D721Med (cell line): ENCODE measurements at regions not wholly inside any gene's neighbourhood (a gene's known extent, or its start where the extent isn't known, plus 50 kb on each side); places are given as distances from the start of the nearest gene placed in this dataset.
A peak's percentile ranks its signal among the peaks of the same experiment; 100 is the strongest.

Source experiments
- DNase-seq: peaks from one replicate; pipeline ENCODE4 v3.0.0; 2011; ENCODE audit warnings: low spot score; ENCODE audit not compliant: insufficient read length
- FAIRE-seq: peaks from 2 replicates; lab custom pipeline; 2011; peaks lifted over from hg19 to GRCh38; lab: Jason Lieb, UNC
- CTCF ChIP-seq: IDR thresholded peaks from 2 replicates; pipeline ENCODE4 v1.5.1; 2012; ENCODE audit warnings: mild to moderate bottlenecking, control low read depth; ENCODE audit not compliant: insufficient read depth; ENCODE audit errors: missing control alignments

DNA sequence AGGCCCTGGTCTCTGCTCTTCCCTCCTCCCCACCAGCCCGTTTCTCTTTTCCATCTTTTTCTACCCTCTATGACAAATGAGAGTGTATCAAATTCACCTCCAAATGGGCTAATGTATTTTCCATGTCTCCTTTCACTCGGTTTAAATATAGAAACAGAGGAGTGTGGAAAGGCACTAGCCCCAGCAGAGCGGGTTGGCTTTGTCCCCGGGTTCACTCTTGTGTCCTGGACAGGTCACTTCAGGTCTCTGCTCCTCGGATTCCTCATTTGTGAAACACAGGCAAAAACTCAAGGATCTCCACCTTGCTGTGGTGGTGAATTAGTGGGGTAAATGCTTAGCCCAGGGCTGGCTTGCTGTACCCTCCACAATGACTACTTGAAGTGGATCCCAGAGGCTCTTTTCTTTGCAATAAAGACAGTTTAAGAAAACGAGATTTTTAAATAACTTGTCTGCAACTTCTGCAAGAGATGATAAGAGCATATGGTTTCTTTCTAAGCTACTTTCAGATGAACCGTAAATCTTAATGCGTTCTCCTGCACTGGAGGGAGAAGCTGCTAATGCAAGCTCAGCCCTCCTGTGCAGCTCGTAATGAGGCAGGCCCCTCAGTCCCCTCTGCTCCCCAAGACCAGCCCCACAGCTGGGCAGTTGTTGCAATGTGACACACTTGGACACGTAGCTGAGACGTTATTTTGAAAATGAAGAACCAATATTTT lies 292.9 kb downstream of the THBS2 start:
- no peak for DNase-seq
- TF ChIP-seq CTCF = no peak
- FAIRE-seq = no peak

DNA sequence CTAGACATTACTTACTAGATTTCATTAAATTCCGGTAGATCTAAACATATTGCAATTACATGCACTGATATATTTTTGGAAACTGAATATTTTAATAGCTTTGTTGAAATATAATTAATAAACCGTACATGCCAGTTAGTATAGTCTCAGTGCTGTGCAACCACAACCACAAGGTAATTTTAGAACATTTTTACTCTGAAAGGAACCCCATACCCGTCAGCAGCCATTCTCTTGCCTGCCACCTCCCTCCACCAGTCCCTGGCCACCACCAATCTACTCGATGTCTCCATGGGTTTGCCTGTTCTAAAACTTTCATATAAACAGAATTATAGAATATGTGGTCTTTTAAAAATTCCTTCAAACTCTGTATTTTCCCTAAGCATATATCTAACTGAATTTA lies 293.9 kb downstream of the THBS2 start:
- DNase-seq = no peak
- no peak for TF ChIP-seq CTCF
- no peak for FAIRE-seq

GRCh38 chr6:168956884-168957730 lies 296.5 kb downstream of the THBS2 start:
- DNase-seq (no peak), FAIRE-seq (no peak)

DNA sequence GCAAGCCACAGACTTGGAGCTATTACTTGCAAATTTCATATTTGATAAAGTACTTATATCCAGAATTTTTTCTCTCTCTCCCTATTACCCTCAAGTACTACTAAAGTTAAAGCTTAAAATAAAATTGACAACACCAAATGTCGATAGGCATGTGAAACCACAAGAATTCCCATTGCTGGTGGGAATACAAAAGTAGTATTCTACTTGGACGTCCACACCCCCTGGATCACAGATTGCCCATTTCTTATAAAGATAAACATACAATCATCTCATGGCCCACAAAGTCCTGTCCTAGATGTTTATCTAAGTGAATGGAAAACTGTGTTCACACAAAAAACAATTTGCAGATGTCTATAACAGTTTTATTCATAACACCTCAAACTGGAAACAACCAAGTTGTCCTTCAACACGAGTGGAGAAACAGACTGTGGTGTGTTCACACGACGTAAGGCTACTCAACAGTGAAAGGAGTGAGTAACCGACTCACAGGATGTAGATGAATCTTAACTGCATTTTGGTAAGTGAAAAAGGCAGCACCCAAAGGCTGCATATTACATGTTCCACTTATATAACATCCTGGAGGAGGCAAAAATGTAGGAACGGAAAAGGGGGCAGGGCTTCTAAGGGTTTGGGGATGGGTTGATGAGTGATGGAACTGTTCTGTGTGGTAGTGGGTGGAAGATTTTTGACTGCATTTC lies 297.4 kb downstream of the THBS2 start:
- DNase-seq = no peak
- FAIRE-seq = no peak

More at GRCh38 chr6:168956884-168957730, 296.5 kb downstream of the THBS2 start:
- TF ChIP-seq CTCF = peak; percentile 56

DNA sequence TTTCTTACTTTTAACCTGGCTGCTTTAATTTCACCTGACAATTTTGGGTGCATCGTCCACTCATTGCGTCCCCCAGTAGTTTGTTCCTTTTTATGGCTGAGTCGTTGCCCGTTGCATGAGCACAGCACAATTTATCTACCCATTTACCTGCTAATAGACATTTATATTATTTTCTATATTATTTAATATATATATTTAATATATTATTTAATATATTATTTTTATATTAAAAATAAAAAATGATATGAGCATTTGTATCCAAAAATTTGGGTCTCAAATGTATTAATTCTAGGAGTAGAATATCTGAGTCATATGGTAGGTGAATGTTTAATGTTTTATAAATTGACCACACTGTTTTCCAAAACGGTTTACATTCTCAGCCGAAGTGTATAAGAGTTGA lies 300.2 kb downstream of the THBS2 start:
- no peak for TF ChIP-seq CTCF
- DNase-seq = no peak
- no peak for FAIRE-seq

More for the DNA sequence above, 297.4 kb downstream of the THBS2 start:
- TF ChIP-seq CTCF = no peak

DNA sequence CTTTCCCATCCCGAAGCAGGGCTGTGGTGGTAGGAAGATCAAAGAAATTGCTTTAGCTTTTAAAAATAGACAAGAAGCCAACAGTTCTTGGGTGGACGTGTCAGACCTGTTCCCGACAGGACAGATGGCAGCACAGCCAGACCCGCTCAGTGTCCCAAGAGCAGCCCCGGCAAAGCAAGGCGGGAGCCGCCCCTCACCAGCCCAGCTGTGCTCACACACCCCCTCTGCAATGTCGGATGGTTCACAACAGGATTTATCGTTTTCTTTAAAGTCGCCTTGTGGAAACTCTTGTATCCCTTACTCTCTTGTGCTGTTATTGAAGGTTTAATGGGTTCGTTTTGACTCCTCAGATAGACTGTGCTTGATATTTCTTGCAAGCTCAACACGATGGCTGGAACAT lies 302.4 kb downstream of the THBS2 start:
- no peak for FAIRE-seq
- no peak for TF ChIP-seq CTCF
- no peak for DNase-seq
